ENCODE measurements at regions not wholly inside any gene's neighbourhood (a gene's known extent, or its start where the extent isn't known, plus 50 kb on each side); places are given as distances from the start of the nearest gene placed in this dataset.

DNA sequence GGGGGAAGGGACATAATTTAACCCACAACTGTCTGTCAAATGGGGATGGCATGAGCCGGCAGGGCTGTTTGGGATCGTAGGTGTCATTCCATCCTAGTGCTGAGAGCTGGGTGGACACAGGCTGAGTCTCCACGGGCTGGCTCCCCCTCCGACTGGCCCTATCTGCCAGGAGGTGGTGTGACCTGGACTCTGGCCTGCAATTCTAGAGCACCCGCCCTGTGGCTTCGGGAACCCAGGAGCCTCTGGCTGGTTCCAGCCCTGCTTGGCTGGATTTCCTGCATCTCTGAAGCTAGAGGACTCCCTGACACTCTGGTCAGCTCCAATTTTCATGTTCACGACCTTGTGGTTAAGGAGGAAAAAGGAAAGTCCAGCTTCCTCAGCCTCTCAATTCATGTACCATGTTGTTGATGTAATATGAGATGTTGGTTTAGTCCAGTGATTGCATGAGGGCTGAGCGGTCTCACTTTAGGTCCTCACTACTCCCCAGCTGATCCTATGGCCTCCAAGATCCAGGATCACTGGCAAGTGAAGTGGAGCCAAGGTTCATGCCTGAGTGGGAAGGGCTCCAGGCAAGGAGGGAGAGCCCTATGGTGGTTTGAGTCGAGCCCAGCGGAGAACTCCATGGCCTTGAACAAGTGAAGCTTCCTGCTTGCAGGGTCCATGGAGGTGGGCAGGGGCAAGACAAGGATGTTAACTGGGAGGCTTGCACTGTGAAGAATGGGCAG is 169.1 kb downstream of the NDUFA10 start:
- TF ChIP-seq, protein P1, sequence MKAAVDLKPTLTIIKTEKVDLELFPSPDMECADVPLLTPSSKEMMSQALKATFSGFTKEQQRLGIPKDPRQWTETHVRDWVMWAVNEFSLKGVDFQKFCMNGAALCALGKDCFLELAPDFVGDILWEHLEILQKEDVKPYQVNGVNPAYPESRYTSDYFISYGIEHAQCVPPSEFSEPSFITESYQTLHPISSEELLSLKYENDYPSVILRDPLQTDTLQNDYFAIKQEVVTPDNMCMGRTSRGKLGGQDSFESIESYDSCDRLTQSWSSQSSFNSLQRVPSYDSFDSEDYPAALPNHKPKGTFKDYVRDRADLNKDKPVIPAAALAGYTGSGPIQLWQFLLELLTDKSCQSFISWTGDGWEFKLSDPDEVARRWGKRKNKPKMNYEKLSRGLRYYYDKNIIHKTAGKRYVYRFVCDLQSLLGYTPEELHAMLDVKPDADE (IDR thresholded peaks at IDR 0.05) = no peak
- TF ChIP-seq, protein P2, sequence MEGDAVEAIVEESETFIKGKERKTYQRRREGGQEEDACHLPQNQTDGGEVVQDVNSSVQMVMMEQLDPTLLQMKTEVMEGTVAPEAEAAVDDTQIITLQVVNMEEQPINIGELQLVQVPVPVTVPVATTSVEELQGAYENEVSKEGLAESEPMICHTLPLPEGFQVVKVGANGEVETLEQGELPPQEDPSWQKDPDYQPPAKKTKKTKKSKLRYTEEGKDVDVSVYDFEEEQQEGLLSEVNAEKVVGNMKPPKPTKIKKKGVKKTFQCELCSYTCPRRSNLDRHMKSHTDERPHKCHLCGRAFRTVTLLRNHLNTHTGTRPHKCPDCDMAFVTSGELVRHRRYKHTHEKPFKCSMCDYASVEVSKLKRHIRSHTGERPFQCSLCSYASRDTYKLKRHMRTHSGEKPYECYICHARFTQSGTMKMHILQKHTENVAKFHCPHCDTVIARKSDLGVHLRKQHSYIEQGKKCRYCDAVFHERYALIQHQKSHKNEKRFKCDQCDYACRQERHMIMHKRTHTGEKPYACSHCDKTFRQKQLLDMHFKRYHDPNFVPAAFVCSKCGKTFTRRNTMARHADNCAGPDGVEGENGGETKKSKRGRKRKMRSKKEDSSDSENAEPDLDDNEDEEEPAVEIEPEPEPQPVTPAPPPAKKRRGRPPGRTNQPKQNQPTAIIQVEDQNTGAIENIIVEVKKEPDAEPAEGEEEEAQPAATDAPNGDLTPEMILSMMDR (conservative IDR thresholded peaks at IDR 0.05; ENCODE audit: low read depth in 2 of 2) = no peak
- TF ChIP-seq EZH2 (IDR thresholded peaks at IDR 0.05; ENCODE audit: low read depth, unreplicated experiment) = no peak
- TF ChIP-seq, protein P3, sequence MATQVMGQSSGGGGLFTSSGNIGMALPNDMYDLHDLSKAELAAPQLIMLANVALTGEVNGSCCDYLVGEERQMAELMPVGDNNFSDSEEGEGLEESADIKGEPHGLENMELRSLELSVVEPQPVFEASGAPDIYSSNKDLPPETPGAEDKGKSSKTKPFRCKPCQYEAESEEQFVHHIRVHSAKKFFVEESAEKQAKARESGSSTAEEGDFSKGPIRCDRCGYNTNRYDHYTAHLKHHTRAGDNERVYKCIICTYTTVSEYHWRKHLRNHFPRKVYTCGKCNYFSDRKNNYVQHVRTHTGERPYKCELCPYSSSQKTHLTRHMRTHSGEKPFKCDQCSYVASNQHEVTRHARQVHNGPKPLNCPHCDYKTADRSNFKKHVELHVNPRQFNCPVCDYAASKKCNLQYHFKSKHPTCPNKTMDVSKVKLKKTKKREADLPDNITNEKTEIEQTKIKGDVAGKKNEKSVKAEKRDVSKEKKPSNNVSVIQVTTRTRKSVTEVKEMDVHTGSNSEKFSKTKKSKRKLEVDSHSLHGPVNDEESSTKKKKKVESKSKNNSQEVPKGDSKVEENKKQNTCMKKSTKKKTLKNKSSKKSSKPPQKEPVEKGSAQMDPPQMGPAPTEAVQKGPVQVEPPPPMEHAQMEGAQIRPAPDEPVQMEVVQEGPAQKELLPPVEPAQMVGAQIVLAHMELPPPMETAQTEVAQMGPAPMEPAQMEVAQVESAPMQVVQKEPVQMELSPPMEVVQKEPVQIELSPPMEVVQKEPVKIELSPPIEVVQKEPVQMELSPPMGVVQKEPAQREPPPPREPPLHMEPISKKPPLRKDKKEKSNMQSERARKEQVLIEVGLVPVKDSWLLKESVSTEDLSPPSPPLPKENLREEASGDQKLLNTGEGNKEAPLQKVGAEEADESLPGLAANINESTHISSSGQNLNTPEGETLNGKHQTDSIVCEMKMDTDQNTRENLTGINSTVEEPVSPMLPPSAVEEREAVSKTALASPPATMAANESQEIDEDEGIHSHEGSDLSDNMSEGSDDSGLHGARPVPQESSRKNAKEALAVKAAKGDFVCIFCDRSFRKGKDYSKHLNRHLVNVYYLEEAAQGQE (IDR thresholded peaks at IDR 0.05; ENCODE audit: unreplicated experiment) = no peak
- no peak for TF ChIP-seq POLR2AphosphoS5 (IDR thresholded peaks at IDR 0.05; ENCODE audit: low read depth)
- no peak for TF ChIP-seq EZH2phosphoT487 (IDR thresholded peaks at IDR 0.05; ENCODE audit: unreplicated experiment)
- TF ChIP-seq, protein P4, sequence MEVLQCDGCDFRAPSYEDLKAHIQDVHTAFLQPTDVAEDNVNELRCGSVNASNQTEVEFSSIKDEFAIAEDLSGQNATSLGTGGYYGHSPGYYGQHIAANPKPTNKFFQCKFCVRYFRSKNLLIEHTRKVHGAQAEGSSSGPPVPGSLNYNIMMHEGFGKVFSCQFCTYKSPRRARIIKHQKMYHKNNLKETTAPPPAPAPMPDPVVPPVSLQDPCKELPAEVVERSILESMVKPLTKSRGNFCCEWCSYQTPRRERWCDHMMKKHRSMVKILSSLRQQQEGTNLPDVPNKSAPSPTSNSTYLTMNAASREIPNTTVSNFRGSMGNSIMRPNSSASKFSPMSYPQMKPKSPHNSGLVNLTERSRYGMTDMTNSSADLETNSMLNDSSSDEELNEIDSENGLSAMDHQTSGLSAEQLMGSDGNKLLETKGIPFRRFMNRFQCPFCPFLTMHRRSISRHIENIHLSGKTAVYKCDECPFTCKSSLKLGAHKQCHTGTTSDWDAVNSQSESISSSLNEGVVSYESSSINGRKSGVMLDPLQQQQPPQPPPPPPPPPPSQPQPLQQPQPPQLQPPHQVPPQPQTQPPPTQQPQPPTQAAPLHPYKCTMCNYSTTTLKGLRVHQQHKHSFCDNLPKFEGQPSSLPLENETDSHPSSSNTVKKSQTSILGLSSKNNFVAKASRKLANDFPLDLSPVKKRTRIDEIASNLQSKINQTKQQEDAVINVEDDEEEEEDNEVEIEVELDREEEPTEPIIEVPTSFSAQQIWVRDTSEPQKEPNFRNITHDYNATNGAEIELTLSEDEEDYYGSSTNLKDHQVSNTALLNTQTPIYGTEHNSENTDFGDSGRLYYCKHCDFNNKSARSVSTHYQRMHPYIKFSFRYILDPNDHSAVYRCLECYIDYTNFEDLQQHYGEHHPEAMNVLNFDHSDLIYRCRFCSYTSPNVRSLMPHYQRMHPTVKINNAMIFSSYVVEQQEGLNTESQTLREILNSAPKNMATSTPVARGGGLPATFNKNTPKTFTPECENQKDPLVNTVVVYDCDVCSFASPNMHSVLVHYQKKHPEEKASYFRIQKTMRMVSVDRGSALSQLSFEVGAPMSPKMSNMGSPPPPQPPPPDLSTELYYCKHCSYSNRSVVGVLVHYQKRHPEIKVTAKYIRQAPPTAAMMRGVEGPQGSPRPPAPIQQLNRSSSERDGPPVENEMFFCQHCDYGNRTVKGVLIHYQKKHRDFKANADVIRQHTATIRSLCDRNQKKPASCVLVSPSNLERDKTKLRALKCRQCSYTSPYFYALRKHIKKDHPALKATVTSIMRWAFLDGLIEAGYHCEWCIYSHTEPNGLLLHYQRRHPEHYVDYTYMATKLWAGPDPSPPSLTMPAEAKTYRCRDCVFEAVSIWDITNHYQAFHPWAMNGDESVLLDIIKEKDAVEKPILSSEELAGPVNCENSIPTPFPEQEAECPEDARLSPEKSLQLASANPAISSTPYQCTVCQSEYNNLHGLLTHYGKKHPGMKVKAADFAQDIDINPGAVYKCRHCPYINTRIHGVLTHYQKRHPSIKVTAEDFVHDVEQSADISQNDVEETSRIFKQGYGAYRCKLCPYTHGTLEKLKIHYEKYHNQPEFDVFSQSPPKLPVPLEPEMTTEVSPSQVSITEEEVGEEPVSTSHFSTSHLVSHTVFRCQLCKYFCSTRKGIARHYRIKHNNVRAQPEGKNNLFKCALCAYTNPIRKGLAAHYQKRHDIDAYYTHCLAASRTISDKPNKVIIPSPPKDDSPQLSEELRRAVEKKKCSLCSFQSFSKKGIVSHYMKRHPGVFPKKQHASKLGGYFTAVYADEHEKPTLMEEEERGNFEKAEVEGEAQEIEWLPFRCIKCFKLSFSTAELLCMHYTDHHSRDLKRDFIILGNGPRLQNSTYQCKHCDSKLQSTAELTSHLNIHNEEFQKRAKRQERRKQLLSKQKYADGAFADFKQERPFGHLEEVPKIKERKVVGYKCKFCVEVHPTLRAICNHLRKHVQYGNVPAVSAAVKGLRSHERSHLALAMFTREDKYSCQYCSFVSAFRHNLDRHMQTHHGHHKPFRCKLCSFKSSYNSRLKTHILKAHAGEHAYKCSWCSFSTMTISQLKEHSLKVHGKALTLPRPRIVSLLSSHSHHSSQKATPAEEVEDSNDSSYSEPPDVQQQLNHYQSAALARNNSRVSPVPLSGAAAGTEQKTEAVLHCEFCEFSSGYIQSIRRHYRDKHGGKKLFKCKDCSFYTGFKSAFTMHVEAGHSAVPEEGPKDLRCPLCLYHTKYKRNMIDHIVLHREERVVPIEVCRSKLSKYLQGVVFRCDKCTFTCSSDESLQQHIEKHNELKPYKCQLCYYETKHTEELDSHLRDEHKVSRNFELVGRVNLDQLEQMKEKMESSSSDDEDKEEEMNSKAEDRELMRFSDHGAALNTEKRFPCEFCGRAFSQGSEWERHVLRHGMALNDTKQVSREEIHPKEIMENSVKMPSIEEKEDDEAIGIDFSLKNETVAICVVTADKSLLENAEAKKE (CRISPR knock-in tag; IDR thresholded peaks at IDR 0.05) = no peak
- TF ChIP-seq ZNF331 (CRISPR knock-in tag; IDR thresholded peaks at IDR 0.05; ENCODE audit: low read depth) = no peak
- no peak for TF ChIP-seq NANOG (IDR thresholded peaks at IDR 0.05; ENCODE audit: borderline replicate concordance)
- no peak for TF ChIP-seq STAT1 (IDR thresholded peaks at IDR 0.05; ENCODE audit: unreplicated experiment)
